ENCODE measurements at regions not wholly inside any gene's neighbourhood (a gene's known extent, or its start where the extent isn't known, plus 50 kb on each side); places are given as distances from the start of the nearest gene placed in this dataset.

DNA sequence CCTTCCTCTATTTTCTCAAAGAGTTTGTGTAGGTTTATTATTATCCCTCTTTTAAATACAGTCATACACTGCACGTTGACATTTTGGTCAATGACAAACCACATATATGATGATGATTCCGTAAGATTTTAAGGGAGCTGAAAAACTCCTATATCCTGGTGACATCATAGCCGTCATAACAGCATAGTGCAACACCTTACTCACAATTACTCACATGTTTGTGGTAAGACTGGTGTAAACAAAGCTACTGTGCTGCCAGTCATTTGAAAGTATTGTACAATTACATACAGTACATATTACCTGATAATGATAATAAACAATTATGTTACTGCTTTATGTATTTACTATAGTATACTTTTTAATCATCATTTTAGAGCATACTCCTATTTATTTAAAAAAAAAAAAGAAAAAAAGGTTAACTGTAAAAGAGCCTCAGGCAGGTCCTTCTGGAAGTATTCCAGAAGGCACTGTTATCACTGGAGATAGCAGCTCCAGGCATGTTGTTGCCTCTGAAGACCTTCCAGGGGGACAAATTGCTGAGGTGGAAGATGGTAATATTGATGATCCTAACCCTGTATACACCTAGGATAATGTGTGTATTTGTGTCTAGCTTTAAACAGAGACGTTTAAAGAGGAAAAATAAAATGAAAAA lies 123.3 kb upstream of the CDK1 start:
- no peak overlapping the region for H3K4me3 ChIP-seq (ENCODE audit: low read depth in 1 of 3, low read length in 3 of 3)
- no peaks in the 10 kb centered on the region for H3K4me1 ChIP-seq (ENCODE audit: control insufficient read depth in 4 of 4, insufficient read depth in 4 of 4, low read length in 3 of 4)
- H3K36me3 ChIP-seq (ENCODE audit: control insufficient read depth in 4 of 4, insufficient read depth in 3 of 4, low read depth in 1 of 4, low read length in 3 of 4) = no peaks in the 10 kb centered on the region
- no peak overlapping the region for H3K9ac ChIP-seq (ENCODE audit: low read depth in 1 of 2, low read length in 2 of 2)
- no peak overlapping the region for H3K27ac ChIP-seq (ENCODE audit: low read depth in 1 of 2, low read length in 2 of 2)
- H3K9me3 ChIP-seq (ENCODE audit: control insufficient read depth in 4 of 4, low read length in 3 of 4) = no peaks in the 10 kb centered on the region
- H3K27me3 ChIP-seq (ENCODE audit: control insufficient read depth in 4 of 4, insufficient read depth in 4 of 4, low read length in 3 of 4) = no peaks in the 10 kb centered on the region
- no peak for DNase-seq (ENCODE audit: low spot score)
- TF ChIP-seq, protein P1, sequence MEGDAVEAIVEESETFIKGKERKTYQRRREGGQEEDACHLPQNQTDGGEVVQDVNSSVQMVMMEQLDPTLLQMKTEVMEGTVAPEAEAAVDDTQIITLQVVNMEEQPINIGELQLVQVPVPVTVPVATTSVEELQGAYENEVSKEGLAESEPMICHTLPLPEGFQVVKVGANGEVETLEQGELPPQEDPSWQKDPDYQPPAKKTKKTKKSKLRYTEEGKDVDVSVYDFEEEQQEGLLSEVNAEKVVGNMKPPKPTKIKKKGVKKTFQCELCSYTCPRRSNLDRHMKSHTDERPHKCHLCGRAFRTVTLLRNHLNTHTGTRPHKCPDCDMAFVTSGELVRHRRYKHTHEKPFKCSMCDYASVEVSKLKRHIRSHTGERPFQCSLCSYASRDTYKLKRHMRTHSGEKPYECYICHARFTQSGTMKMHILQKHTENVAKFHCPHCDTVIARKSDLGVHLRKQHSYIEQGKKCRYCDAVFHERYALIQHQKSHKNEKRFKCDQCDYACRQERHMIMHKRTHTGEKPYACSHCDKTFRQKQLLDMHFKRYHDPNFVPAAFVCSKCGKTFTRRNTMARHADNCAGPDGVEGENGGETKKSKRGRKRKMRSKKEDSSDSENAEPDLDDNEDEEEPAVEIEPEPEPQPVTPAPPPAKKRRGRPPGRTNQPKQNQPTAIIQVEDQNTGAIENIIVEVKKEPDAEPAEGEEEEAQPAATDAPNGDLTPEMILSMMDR (IDR thresholded peaks at IDR 0.05; ENCODE audit: low read depth, low read length, missing input control) = no peak
- TF ChIP-seq, protein P2, sequence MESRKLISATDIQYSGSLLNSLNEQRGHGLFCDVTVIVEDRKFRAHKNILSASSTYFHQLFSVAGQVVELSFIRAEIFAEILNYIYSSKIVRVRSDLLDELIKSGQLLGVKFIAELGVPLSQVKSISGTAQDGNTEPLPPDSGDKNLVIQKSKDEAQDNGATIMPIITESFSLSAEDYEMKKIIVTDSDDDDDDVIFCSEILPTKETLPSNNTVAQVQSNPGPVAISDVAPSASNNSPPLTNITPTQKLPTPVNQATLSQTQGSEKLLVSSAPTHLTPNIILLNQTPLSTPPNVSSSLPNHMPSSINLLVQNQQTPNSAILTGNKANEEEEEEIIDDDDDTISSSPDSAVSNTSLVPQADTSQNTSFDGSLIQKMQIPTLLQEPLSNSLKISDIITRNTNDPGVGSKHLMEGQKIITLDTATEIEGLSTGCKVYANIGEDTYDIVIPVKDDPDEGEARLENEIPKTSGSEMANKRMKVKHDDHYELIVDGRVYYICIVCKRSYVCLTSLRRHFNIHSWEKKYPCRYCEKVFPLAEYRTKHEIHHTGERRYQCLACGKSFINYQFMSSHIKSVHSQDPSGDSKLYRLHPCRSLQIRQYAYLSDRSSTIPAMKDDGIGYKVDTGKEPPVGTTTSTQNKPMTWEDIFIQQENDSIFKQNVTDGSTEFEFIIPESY (IDR thresholded peaks at IDR 0.05) = no peak
- TF ChIP-seq JUND (IDR thresholded peaks at IDR 0.05) (no peak), FOXA1 (IDR thresholded peaks at IDR 0.05) (no peak), GABPA (IDR thresholded peaks at IDR 0.05 in 1 of 2, conservative IDR thresholded peaks at IDR 0.05 in 1 of 2) (no peak), RAD21 (IDR thresholded peaks at IDR 0.05) (no peak), YY1 (IDR thresholded peaks at IDR 0.05) (no peak), HNF4G (IDR thresholded peaks at IDR 0.05) (no peak), HNF4A (conservative IDR thresholded peaks at IDR 0.05) (no peak), RXRA (IDR thresholded peaks at IDR 0.05) (no peak), FOXA2 (IDR thresholded peaks at IDR 0.05) (no peak)
- 59% methylated on average over 4 of the region's 4 CpGs for WGBS

- Histone ChIP-seq H3K27ac (ENCODE audit: low read depth in 1 of 2, low read length in 2 of 2) (no peak overlapping the region), H3K9ac (ENCODE audit: low read depth in 1 of 2, low read length in 2 of 2) (no peak overlapping the region), H3K9me3 (ENCODE audit: control insufficient read depth in 4 of 4, low read length in 3 of 4) (no peaks in the 10 kb centered on the region), H3K36me3 (ENCODE audit: control insufficient read depth in 4 of 4, insufficient read depth in 3 of 4, low read depth in 1 of 4, low read length in 3 of 4) (no peaks in the 10 kb centered on the region), H3K4me1 (ENCODE audit: control insufficient read depth in 4 of 4, insufficient read depth in 4 of 4, low read length in 3 of 4) (no peaks in the 10 kb centered on the region), H3K27me3 (ENCODE audit: control insufficient read depth in 4 of 4, insufficient read depth in 4 of 4, low read length in 3 of 4) (no peaks in the 10 kb centered on the region), H3K4me3 (ENCODE audit: low read depth in 1 of 3, low read length in 3 of 3) (no peak overlapping the region)
- no peak for DNase-seq (ENCODE audit: low spot score)
- 87% methylated on average over 6 of the region's 6 CpGs for WGBS
- TF ChIP-seq NR2F2 (IDR thresholded peaks at IDR 0.05) = no peak
- no peak for TF ChIP-seq TAF1 (conservative IDR thresholded peaks at IDR 0.05)
- no peak for TF ChIP-seq JUND (IDR thresholded peaks at IDR 0.05)
- no peak for TF ChIP-seq RXRA (IDR thresholded peaks at IDR 0.05)
- TF ChIP-seq EGR1 (IDR thresholded peaks at IDR 0.05; ENCODE audit: low read depth in 2 of 2) = no peak
- TF ChIP-seq FOXA1 (IDR thresholded peaks at IDR 0.05) = no peak
- TF ChIP-seq, protein P1 (IDR thresholded peaks at IDR 0.05; ENCODE audit: low read depth, low read length, missing input control) = no peak
- TF ChIP-seq FOXA2 (IDR thresholded peaks at IDR 0.05) = no peak
- no peak for TF ChIP-seq GABPA (IDR thresholded peaks at IDR 0.05 in 1 of 2, conservative IDR thresholded peaks at IDR 0.05 in 1 of 2)
- TF ChIP-seq ATF3 (IDR thresholded peaks at IDR 0.05) = no peak
- TF ChIP-seq HNF4A (conservative IDR thresholded peaks at IDR 0.05) = no peak
- no peak for TF ChIP-seq REST (IDR thresholded peaks at IDR 0.05)
- no peak for TF ChIP-seq HNF4G (IDR thresholded peaks at IDR 0.05)
- TF ChIP-seq SP1 (IDR thresholded peaks at IDR 0.05) = no peak
- no peak for TF ChIP-seq YY1 (IDR thresholded peaks at IDR 0.05)
Observed at GRCh38 chr10:60652628-60653027, 125.7 kb upstream of the CDK1 start.

Measured in liver (tissue), 8 donors.